DMS153 treated with DMSO at 0.1 percent for 48 hours (cell line): ENCODE measurements at regions not wholly inside any gene's neighbourhood (a gene's known extent, or its start where the extent isn't known, plus 50 kb on each side); places are given as distances from the start of the nearest gene placed in this dataset.

ENCODE experiments used
- DNase-seq: peaks from one replicate; lab custom pipeline; 2025; ENCODE audit not compliant: unreplicated experiment; lab: John Stamatoyannopoulos, UW

GRCh38 chr5:60379907-60380306 lies 320.1 kb downstream of the DEPDC1B start:
- no peak for DNase-seq

DNA sequence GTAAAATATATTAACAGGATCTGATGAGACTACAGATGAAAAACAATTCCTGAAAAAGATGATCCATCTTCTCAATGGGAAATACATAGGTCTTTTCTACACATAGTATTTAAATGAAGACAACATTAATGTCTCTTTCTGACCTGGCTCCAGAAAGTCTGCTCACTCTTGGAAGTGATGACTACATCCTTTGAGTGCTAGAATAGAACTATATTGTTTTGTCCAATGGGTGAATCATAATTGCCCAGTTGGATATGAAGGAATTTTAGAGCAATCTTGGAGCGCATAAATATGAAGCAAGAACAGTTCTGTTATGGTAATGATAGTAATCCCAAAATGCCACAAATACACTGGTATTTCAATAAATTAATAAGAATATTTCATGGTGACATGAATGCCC lies 322.1 kb downstream of the DEPDC1B start:
- DNase-seq: no peak

DNA sequence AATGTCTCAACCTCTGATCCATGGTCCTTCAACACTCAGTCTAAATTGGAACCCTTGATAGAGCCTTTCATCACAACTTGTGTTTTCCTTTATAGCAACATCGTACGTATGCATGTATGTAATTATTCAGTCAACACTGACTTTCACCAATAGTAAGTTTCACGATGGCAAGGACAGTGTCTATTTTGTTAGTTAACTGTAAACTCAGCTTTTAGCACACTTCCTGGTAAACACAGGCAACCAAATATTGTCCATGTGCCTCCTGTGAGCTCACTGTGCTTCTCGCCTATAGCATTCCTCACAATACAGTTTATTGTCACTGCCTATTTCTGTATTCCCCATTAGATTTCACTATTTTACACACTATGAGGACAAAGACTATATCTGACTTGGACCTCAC lies 323.1 kb downstream of the DEPDC1B start:
- DNase-seq: no peak

GRCh38 chr5:60374409-60374808 lies 325.6 kb downstream of the DEPDC1B start:
- DNase-seq: no peak

- no peak for DNase-seq
Observed at GRCh38 chr5:60372786-60373185, 327.2 kb downstream of the DEPDC1B start.

GRCh38 chr5:60371065-60371464 lies 328.9 kb downstream of the DEPDC1B start:
- DNase-seq: no peak

- no peak for DNase-seq
Observed at GRCh38 chr5:60370508-60370907, 329.5 kb downstream of the DEPDC1B start.

DNA sequence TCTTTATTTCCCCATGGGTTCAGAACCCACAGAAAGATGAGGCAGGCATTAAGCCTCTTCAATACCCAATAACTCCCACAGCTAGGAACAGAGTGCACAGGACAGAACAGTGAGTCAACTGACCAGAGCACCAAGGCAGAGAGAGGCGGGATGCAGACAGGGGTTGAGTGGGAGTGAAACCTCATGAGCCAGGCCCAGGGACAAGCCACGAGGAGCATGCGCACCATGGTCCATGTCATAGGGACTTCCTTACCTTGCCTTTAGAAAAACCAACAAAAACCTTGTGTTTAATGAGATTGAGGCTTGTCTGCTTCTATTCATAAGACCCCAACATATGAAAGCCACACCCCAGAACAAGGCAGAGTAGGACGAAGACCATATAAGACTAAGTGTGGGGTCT lies 330.6 kb downstream of the DEPDC1B start:
- DNase-seq: no peak

DNA sequence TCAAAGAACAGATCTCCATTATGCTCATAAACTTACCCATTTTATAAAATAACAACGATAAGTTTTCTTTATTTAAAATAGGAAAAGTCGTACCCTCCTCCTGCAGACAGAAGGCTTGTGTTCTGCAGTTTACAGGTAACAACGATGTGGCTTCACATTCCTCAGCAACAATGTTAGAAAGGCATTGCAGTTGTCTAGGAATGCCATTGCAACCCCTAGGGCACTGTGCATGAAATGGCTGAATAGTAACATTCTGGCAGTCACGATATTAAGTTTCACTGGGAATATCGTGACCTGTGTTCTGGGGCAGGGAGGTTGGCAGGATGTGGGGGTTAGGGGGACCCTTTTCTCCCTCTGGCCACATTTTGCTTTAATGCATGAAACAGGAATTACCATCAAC lies 331.9 kb downstream of the DEPDC1B start:
- DNase-seq: no peak

DNA sequence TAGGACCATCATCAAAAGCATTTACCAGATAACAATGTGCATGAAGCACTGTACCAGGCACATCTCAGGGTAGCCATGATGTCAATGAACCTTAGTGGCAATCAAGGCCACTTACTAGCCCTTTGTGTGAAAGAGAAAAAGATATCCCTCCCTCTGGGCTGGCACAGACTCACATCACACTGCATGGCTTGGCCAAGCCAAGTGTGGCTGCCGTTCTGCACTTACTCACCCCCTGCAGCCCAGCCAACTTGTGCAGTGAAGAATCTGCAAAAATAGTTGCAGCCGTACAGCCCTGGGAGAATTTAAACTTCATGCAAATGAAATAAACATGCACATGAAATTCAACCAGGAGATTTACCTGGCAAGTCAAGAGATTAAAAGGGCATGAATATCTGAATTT lies 333.5 kb downstream of the DEPDC1B start:
- no peak for DNase-seq

GRCh38 chr5:60365001-60365400 lies 335.0 kb downstream of the DEPDC1B start:
- no peak for DNase-seq

- DNase-seq: no peak
Observed at GRCh38 chr5:60362158-60362557, 337.8 kb downstream of the DEPDC1B start.

DNA sequence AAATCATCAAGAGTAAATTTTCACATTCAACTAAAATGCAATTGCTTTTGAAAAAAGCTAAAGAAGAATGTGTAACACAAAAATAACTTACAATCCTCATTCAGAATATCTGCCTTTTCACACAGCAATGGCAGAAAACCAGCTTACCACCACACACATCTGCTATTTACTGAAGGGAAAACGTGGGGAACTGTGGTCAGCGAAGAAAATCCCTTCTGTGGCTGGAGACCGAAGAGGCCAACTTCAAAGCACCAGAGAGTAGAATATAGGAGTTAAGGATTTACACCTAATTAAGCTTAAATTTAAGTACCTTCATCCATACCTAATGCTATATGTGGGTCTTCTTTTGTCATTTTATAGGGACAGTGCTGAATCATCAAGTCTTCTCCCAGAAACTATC lies 339.6 kb downstream of the DEPDC1B start:
- DNase-seq: no peak

GRCh38 chr5:60357302-60357701 lies 342.7 kb downstream of the DEPDC1B start:
- DNase-seq: no peak

DNA sequence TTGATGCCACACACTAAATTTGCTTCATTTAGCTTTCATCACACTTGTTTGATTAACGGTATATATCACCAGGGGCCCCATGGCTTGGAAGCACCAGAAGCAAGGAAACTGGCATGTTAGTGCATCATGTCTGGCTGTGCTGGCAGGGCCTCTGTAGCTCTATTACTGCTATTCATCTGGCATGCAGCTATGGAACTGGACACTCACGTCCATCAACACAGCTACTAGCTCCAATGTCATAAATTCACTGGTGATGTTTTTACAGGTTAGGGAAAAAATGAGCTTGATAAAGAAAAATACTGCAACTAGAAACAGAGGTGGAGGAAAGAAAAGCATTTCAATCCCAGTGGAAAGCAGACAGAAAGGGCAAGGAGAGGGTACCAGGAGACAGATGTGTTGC lies 343.2 kb downstream of the DEPDC1B start:
- no peak for DNase-seq

DNA sequence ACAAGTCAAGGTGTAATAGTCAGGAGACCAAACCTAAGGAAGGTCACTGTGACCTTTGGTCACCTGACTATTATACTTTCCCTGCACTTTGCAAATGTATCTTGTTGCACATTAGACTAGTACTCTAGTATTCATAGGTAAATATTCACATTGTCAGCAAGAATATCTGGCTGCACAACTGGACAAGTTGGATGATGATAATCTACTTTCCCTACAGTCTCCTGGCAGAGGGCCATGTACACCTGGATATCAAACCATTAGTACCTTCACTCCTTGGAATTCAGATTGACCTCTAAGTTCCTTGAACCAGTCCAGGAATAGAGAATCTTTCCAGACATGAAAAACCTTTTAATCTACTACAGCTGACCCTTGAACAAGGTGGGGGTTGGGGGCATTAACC lies 344.8 kb downstream of the DEPDC1B start:
- DNase-seq: no peak

GRCh38 chr5:60354311-60354710 lies 345.7 kb downstream of the DEPDC1B start:
- no peak for DNase-seq

- no peak for DNase-seq
Observed at GRCh38 chr5:60352992-60353599, 346.9 kb downstream of the DEPDC1B start.

DNA sequence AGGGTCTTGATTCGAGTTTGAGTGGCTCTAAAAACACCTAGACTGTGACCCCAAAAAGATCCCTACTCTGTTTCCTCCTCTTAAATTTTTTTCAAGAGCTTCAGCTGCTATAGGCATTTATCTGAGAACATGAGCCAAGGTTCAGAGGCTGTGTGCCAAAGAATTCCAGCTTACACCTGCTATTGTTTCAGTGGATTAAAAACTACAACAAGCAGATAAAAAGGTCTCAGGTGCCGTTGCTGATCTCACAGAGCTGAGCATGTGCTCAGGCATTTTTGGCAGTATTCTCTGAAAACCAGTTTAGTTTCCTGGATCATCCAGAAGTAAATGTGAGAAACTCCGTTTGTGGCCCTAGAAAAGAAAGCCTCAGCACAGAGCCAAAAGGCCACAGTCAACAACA lies 349.2 kb downstream of the DEPDC1B start:
- DNase-seq: no peak

- no peak for DNase-seq
Observed at GRCh38 chr5:60349891-60350415, 350.0 kb downstream of the DEPDC1B start.

DNA sequence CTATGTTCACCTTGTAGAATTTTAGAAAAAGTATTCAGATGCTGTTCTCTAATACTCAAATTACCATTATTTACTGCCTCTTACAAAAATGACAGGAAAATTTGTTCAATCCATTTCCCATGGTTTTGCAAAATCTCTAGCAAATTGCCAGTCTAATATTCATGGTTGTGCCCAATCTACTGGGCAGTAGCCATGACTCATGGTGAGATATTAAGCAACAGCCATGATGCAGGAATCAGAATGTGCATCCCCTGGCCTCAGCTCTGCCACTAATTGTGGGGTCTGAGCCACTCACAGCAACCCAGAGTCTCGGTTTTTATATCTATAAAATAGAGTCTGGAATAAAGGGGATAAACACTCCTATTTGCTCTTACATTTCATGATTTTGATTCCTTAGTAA lies 353.6 kb downstream of the DEPDC1B start:
- no peak for DNase-seq

DNA sequence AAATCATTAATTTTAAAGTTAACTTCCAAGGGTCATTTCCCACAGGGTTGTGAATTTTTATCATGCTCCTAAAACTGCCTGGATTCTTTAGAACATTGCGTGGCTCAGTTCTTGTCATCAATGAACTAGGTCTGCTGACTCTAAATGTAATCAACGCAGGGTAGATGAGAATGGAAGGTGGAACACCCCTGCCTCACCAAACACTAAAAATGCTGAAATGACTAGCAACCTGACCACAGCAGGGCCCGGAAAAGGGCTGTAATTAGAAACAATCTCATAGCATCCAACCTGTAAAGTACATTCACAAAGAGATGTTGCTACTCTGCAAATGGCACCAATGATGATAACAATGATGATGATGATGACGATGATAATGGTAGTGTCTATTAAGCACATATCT lies 356.9 kb downstream of the DEPDC1B start:
- no peak for DNase-seq

GRCh38 chr5:60340965-60341471 lies 358.9 kb downstream of the DEPDC1B start:
- no peak for DNase-seq
